Caco-2 (cell line): ENCODE measurements at regions not wholly inside any gene's neighbourhood (a gene's known extent, or its start where the extent isn't known, plus 50 kb on each side); places are given as distances from the start of the nearest gene placed in this dataset.

Experiments used
- BruUV-seq: library from RNA; stranded (reverse); fragments of 400-500 nt; replicated peaks from 2 replicates; lab custom pipeline; 2021; lab: Mats Ljungman, UMichigan
- CTCF ChIA-PET: fragments of 300-600 bp; sonication (Branson Sonifier 250); formaldehyde crosslinking; loops from one replicate; lab custom pipeline; 2022; ENCODE audit warnings: antibody characterized with exemption; lab: Charles Lee
- POLR2A ChIA-PET: fragments of 300-600 bp; sonication (Branson Sonifier 250); formaldehyde crosslinking; loops from one replicate; lab custom pipeline; 2022; ENCODE audit warnings: antibody characterized with exemption; lab: Charles Lee
- DNase-seq, 2 experiments: peaks; one replicate each; pipeline versions ENCODE4 v3.0.0 to v3.0.0-alpha.2; 2020 to 2022
- H3K27me3 ChIP-seq: replicated peaks from 2 replicates; pipeline ENCODE4 v1.6.0; 2011; ENCODE audit warnings: low read length; ENCODE audit not compliant: control insufficient read depth, insufficient read depth
- H3K36me3 ChIP-seq: 2 replicates; pipeline ENCODE4 v1.5.1; 2011; ENCODE audit warnings: low read length; ENCODE audit not compliant: control insufficient read depth, insufficient read depth
- H3K4me1 ChIP-seq: fragments of 250-450 bp; sonication (Bioruptor Pico); 2 replicates; pipeline ENCODE4 v1.5.1; 2020; ENCODE audit warnings: mild to moderate bottlenecking
- H3K4me3 ChIP-seq: 2 replicates; pipeline ENCODE4 v1.5.1; 2011; ENCODE audit warnings: low read depth, mild to moderate bottlenecking, control low read depth, low read length
- H3K9me3 ChIP-seq: fragments of 250-450 bp; sonication (Bioruptor Pico); 2 replicates; pipeline ENCODE4 v1.5.1; 2020; ENCODE audit warnings: mild to moderate bottlenecking, moderate library complexity
- H3K27ac Mint-ChIP-seq: one replicate; pipeline ENCODE4 v1.8.0; 2022; ENCODE audit warnings: mixed read lengths; ENCODE audit not compliant: unreplicated experiment
- H3K27me3 Mint-ChIP-seq: one replicate; pipeline ENCODE4 v1.8.0; 2022; ENCODE audit warnings: mixed read lengths; ENCODE audit not compliant: insufficient read depth, unreplicated experiment
- H3K36me3 Mint-ChIP-seq: one replicate; pipeline ENCODE4 v1.8.0; 2022; ENCODE audit warnings: mild to moderate bottlenecking, mixed read lengths; ENCODE audit not compliant: insufficient read depth, unreplicated experiment
- H3K4me1 Mint-ChIP-seq: one replicate; pipeline ENCODE4 v1.8.0; 2022; ENCODE audit warnings: low read depth, mixed read lengths; ENCODE audit not compliant: unreplicated experiment
- H3K4me3 Mint-ChIP-seq: one replicate; pipeline ENCODE4 v1.8.0; 2022; ENCODE audit warnings: mild to moderate bottlenecking, moderate library complexity, mixed read lengths; ENCODE audit not compliant: unreplicated experiment
- H3K9me3 Mint-ChIP-seq: one replicate; pipeline ENCODE4 v1.8.0; 2022; ENCODE audit warnings: mixed read lengths; ENCODE audit not compliant: unreplicated experiment
- intact Hi-C: fragments of 100-400 bp; cut with micrococcal nuclease; formaldehyde crosslinking; loops from one replicate; pipeline ENCODE4 v1.10.0; 2022; ENCODE audit not compliant: unreplicated experiment
- TF ChIP-seq, protein P1 (sequence below), 2 experiments: fragments of 200-600 bp in 1 of 2; IDR thresholded peaks; 1 replicate in 1 of 2; 2 replicates in 1 of 2; pipeline versions ENCODE4 v1.5.1 to v1.8.0; 2011 to 2022; ENCODE audit warnings: antibody characterized with exemption in 1 of 2, control low read depth in 1 of 2, inconsistent platforms in 1 of 2, low read depth in 1 of 2, low read length in 1 of 2, mild to moderate bottlenecking in 1 of 2, moderate library complexity in 1 of 2; ENCODE audit not compliant: insufficient read depth in 1 of 2, severe bottlenecking in 1 of 2, unreplicated experiment in 1 of 2

DNA sequence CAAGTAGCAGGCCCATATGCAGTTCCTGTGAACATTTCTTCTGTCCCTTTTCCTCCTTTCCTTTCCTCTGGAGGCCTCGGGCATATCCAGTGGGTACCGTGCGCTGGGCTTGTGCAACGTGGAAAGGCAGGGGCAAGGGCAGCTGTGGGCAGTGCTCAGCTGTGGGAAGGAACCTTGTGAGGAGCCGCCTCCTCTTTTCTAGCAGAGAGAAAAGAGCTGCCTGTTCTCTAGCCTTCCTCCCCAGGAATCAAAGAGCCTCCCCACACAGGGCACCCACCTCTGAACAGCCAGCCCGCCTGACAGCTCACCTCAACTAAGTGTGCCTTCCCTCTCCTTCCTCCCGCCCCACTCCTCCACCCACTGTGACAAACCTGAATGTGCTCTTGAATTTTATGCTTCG is 143.3 kb upstream of the HDDC2 start:
- H3K4me3 Mint-ChIP-seq, result no peak overlapping the region
- Histone ChIP-seq H3K4me3 (no peak overlapping the region), H3K9me3 (no peaks in the 10 kb centered on the region), H3K36me3 (no peaks in the 10 kb centered on the region), H3K27me3 (no peaks in the 10 kb centered on the region), H3K4me1 (no peaks in the 10 kb centered on the region)
- H3K9me3 Mint-ChIP-seq, result no peaks in the 10 kb centered on the region
- H3K27ac Mint-ChIP-seq, result no peak overlapping the region
- H3K27me3 Mint-ChIP-seq, result peaks cover 18% of the 10 kb centered on the region
- BruUV-seq, result no TSS peak
- H3K4me1 Mint-ChIP-seq, result no peaks in the 10 kb centered on the region
- ChIA-PET POLR2A (no interaction called here), CTCF (no interaction called here)
- no peaks in the 10 kb centered on the region for H3K36me3 Mint-ChIP-seq
- TF ChIP-seq, protein P1, sequence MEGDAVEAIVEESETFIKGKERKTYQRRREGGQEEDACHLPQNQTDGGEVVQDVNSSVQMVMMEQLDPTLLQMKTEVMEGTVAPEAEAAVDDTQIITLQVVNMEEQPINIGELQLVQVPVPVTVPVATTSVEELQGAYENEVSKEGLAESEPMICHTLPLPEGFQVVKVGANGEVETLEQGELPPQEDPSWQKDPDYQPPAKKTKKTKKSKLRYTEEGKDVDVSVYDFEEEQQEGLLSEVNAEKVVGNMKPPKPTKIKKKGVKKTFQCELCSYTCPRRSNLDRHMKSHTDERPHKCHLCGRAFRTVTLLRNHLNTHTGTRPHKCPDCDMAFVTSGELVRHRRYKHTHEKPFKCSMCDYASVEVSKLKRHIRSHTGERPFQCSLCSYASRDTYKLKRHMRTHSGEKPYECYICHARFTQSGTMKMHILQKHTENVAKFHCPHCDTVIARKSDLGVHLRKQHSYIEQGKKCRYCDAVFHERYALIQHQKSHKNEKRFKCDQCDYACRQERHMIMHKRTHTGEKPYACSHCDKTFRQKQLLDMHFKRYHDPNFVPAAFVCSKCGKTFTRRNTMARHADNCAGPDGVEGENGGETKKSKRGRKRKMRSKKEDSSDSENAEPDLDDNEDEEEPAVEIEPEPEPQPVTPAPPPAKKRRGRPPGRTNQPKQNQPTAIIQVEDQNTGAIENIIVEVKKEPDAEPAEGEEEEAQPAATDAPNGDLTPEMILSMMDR (IDR thresholded peaks at IDR 0.05; ENCODE audit: insufficient read depth in 1 of 2, low read depth in 1 of 2, low read length in 1 of 2, severe bottlenecking in 1 of 2, unreplicated experiment in 1 of 2), result no peak
- no peak for DNase-seq
- intact Hi-C loops, result no loop called here

DNA sequence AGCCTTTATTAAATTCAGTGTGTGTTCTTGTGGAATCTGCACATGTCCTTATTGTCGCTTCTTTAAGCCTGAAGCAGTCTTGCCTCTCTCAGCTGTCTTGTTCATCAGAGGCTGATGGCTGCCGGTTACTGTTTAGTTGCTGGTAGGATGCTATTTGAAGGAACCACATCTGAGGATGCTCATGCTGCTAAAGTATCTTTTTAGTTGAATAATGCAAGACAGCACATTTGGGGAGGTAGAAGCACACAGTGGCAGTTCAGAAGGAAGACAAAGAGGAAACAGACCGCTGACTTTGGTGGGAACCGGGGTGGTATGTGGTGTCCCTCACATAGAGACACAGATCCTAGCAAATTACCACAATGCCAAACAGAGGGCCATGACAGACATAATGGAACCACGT is 144.2 kb upstream of the HDDC2 start:
- H3K27me3 ChIP-seq, result no peaks in the 10 kb centered on the region
- TF ChIP-seq, protein P1 (IDR thresholded peaks at IDR 0.05; ENCODE audit: insufficient read depth in 1 of 2, low read depth in 1 of 2, low read length in 1 of 2, severe bottlenecking in 1 of 2, unreplicated experiment in 1 of 2), result no peak

DNA sequence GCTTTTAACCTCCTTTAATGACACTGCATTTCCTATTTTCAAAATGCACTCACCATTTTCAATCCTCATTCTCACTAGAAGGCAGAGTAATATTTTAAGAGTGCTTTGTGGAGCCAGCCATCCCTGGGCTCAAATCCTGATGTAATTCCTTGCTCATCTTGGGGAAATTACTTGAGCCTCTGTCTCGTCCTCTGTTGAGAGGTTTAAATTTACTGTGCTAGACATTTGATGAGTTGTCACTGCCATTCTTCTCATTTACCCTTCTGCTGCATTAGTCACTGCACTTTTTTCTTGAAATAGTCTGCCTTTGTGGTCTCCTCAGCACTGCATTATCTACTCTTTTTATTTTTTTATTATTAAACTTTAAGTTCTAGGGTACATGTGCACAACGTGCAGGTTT is 150.0 kb upstream of the HDDC2 start:
- no TSS peak for BruUV-seq
- no peak for DNase-seq
- Mint-ChIP-seq H3K4me3 (no peak overlapping the region), H3K27ac (no peak overlapping the region), H3K27me3 (no peaks in the 10 kb centered on the region), H3K36me3 (no peaks in the 10 kb centered on the region), H3K9me3 (no peaks in the 10 kb centered on the region), H3K4me1 (no peaks in the 10 kb centered on the region)
- no peaks in the 10 kb centered on the region for H3K4me1 ChIP-seq
- no peak overlapping the region for H3K4me3 ChIP-seq
- H3K27me3 ChIP-seq, result no peaks in the 10 kb centered on the region
- POLR2A ChIA-PET, result no interaction called here
- H3K36me3 ChIP-seq, result no peaks in the 10 kb centered on the region
- intact Hi-C loops, result no loop called here
- CTCF ChIA-PET, result no interaction called here
- H3K9me3 ChIP-seq, result no peaks in the 10 kb centered on the region
- TF ChIP-seq, protein P1 (IDR thresholded peaks at IDR 0.05; ENCODE audit: insufficient read depth in 1 of 2, low read depth in 1 of 2, low read length in 1 of 2, severe bottlenecking in 1 of 2, unreplicated experiment in 1 of 2), result no peak

More for the DNA sequence above, 144.2 kb upstream of the HDDC2 start:
- no peaks in the 10 kb centered on the region for H3K36me3 Mint-ChIP-seq
- no peaks in the 10 kb centered on the region for H3K9me3 Mint-ChIP-seq
- DNase-seq, result no peak
- no peak overlapping the region for H3K27ac Mint-ChIP-seq
- ChIA-PET POLR2A (no interaction called here), CTCF (no interaction called here)
- Histone ChIP-seq H3K36me3 (no peaks in the 10 kb centered on the region), H3K4me1 (no peaks in the 10 kb centered on the region), H3K9me3 (no peaks in the 10 kb centered on the region), H3K4me3 (no peak overlapping the region)
- no peak overlapping the region for H3K4me3 Mint-ChIP-seq
- peaks cover 18% of the 10 kb centered on the region for H3K27me3 Mint-ChIP-seq
- intact Hi-C loops, result no loop called here
- no peaks in the 10 kb centered on the region for H3K4me1 Mint-ChIP-seq
- BruUV-seq, result no TSS peak
